ENCODE measurements at regions not wholly inside any gene's neighbourhood (a gene's known extent, or its start where the extent isn't known, plus 50 kb on each side); places are given as distances from the start of the nearest gene placed in this dataset.

- H3K4me3 ChIP-seq, result no peak overlapping the region
- H2AFZ ChIP-seq, result no peak overlapping the region
- no peaks in the 10 kb centered on the region for H4K20me1 ChIP-seq (replicated peaks; ENCODE audit: insufficient read depth)
- no peak overlapping the region for H3K27ac ChIP-seq (ENCODE audit: low read depth)
- H3K27me3 Mint-ChIP-seq (ENCODE audit: insufficient read depth, low read depth, poor library complexity), result no peaks in the 10 kb centered on the region
- TF ChIP-seq CREB1 (CRISPR knock-in tag; IDR thresholded peaks at IDR 0.05; ENCODE audit: low read depth) (no peak), ZNF331 (CRISPR knock-in tag; IDR thresholded peaks at IDR 0.05; ENCODE audit: low read depth) (no peak), JUNB (IDR thresholded peaks at IDR 0.05; ENCODE audit: unreplicated experiment) (no peak), NANOG (IDR thresholded peaks at IDR 0.05; ENCODE audit: borderline replicate concordance) (no peak), STAT1 (IDR thresholded peaks at IDR 0.05; ENCODE audit: unreplicated experiment) (no peak), POLR2AphosphoS5 (IDR thresholded peaks at IDR 0.05; ENCODE audit: low read depth) (no peak), CTCF (conservative IDR thresholded peaks at IDR 0.05; ENCODE audit: low read depth in 2 of 2) (no peak), EZH2phosphoT487 (IDR thresholded peaks at IDR 0.05; ENCODE audit: unreplicated experiment) (no peak), ZNF114 (CRISPR knock-in tag; IDR thresholded peaks at IDR 0.05) (no peak), EZH2 (IDR thresholded peaks at IDR 0.05; ENCODE audit: low read depth, unreplicated experiment) (no peak)
- TF ChIP-seq, protein P1, sequence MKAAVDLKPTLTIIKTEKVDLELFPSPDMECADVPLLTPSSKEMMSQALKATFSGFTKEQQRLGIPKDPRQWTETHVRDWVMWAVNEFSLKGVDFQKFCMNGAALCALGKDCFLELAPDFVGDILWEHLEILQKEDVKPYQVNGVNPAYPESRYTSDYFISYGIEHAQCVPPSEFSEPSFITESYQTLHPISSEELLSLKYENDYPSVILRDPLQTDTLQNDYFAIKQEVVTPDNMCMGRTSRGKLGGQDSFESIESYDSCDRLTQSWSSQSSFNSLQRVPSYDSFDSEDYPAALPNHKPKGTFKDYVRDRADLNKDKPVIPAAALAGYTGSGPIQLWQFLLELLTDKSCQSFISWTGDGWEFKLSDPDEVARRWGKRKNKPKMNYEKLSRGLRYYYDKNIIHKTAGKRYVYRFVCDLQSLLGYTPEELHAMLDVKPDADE (IDR thresholded peaks at IDR 0.05), result no peak
- TF ChIP-seq, protein P2, sequence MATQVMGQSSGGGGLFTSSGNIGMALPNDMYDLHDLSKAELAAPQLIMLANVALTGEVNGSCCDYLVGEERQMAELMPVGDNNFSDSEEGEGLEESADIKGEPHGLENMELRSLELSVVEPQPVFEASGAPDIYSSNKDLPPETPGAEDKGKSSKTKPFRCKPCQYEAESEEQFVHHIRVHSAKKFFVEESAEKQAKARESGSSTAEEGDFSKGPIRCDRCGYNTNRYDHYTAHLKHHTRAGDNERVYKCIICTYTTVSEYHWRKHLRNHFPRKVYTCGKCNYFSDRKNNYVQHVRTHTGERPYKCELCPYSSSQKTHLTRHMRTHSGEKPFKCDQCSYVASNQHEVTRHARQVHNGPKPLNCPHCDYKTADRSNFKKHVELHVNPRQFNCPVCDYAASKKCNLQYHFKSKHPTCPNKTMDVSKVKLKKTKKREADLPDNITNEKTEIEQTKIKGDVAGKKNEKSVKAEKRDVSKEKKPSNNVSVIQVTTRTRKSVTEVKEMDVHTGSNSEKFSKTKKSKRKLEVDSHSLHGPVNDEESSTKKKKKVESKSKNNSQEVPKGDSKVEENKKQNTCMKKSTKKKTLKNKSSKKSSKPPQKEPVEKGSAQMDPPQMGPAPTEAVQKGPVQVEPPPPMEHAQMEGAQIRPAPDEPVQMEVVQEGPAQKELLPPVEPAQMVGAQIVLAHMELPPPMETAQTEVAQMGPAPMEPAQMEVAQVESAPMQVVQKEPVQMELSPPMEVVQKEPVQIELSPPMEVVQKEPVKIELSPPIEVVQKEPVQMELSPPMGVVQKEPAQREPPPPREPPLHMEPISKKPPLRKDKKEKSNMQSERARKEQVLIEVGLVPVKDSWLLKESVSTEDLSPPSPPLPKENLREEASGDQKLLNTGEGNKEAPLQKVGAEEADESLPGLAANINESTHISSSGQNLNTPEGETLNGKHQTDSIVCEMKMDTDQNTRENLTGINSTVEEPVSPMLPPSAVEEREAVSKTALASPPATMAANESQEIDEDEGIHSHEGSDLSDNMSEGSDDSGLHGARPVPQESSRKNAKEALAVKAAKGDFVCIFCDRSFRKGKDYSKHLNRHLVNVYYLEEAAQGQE (IDR thresholded peaks at IDR 0.05; ENCODE audit: unreplicated experiment), result no peak
- TF ChIP-seq, protein P3, sequence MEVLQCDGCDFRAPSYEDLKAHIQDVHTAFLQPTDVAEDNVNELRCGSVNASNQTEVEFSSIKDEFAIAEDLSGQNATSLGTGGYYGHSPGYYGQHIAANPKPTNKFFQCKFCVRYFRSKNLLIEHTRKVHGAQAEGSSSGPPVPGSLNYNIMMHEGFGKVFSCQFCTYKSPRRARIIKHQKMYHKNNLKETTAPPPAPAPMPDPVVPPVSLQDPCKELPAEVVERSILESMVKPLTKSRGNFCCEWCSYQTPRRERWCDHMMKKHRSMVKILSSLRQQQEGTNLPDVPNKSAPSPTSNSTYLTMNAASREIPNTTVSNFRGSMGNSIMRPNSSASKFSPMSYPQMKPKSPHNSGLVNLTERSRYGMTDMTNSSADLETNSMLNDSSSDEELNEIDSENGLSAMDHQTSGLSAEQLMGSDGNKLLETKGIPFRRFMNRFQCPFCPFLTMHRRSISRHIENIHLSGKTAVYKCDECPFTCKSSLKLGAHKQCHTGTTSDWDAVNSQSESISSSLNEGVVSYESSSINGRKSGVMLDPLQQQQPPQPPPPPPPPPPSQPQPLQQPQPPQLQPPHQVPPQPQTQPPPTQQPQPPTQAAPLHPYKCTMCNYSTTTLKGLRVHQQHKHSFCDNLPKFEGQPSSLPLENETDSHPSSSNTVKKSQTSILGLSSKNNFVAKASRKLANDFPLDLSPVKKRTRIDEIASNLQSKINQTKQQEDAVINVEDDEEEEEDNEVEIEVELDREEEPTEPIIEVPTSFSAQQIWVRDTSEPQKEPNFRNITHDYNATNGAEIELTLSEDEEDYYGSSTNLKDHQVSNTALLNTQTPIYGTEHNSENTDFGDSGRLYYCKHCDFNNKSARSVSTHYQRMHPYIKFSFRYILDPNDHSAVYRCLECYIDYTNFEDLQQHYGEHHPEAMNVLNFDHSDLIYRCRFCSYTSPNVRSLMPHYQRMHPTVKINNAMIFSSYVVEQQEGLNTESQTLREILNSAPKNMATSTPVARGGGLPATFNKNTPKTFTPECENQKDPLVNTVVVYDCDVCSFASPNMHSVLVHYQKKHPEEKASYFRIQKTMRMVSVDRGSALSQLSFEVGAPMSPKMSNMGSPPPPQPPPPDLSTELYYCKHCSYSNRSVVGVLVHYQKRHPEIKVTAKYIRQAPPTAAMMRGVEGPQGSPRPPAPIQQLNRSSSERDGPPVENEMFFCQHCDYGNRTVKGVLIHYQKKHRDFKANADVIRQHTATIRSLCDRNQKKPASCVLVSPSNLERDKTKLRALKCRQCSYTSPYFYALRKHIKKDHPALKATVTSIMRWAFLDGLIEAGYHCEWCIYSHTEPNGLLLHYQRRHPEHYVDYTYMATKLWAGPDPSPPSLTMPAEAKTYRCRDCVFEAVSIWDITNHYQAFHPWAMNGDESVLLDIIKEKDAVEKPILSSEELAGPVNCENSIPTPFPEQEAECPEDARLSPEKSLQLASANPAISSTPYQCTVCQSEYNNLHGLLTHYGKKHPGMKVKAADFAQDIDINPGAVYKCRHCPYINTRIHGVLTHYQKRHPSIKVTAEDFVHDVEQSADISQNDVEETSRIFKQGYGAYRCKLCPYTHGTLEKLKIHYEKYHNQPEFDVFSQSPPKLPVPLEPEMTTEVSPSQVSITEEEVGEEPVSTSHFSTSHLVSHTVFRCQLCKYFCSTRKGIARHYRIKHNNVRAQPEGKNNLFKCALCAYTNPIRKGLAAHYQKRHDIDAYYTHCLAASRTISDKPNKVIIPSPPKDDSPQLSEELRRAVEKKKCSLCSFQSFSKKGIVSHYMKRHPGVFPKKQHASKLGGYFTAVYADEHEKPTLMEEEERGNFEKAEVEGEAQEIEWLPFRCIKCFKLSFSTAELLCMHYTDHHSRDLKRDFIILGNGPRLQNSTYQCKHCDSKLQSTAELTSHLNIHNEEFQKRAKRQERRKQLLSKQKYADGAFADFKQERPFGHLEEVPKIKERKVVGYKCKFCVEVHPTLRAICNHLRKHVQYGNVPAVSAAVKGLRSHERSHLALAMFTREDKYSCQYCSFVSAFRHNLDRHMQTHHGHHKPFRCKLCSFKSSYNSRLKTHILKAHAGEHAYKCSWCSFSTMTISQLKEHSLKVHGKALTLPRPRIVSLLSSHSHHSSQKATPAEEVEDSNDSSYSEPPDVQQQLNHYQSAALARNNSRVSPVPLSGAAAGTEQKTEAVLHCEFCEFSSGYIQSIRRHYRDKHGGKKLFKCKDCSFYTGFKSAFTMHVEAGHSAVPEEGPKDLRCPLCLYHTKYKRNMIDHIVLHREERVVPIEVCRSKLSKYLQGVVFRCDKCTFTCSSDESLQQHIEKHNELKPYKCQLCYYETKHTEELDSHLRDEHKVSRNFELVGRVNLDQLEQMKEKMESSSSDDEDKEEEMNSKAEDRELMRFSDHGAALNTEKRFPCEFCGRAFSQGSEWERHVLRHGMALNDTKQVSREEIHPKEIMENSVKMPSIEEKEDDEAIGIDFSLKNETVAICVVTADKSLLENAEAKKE (CRISPR knock-in tag; IDR thresholded peaks at IDR 0.05), result no peak
- H3K36me3 Mint-ChIP-seq (ENCODE audit: low read depth), result peaks cover 5% of the 10 kb centered on the region; the same call in 2 of the 3 replicates
- no peaks in the 10 kb centered on the region for H3K27me3 ChIP-seq (ENCODE audit: insufficient read depth)
- H3K4me1 ChIP-seq (ENCODE audit: insufficient read depth), result no peaks in the 10 kb centered on the region; the same call in 1 of the 2 replicates
- no peak overlapping the region for H3K4me2 ChIP-seq
- H3K79me2 ChIP-seq (replicated peaks; ENCODE audit: insufficient read depth), result no peaks in the 10 kb centered on the region
- no peak for DNase-seq (ENCODE audit: low spot score)
- ATAC-seq, result no peak
- H3K4me3 Mint-ChIP-seq, result no peak overlapping the region
- H3K9me3 Mint-ChIP-seq, result peaks cover 10% of the 10 kb centered on the region; the same call in 1 of the 3 replicates
- no peaks in the 10 kb centered on the region; the same call in 2 of the 3 replicates for H3K4me1 Mint-ChIP-seq
- H3K36me3 ChIP-seq (ENCODE audit: insufficient read depth), result no peaks in the 10 kb centered on the region
- no peaks in the 10 kb centered on the region for H3F3A ChIP-seq (replicated peaks; ENCODE audit: low read depth)
- H3K27ac Mint-ChIP-seq, result no peak overlapping the region
- H3K9me2 ChIP-seq (ENCODE audit: insufficient read depth), result no peaks in the 10 kb centered on the region
These were observed 653.9 kb upstream of the NEGR1 start for GRCh38 chr1:72936151-72936740.

Measured in GM23338 (cell line).